GM19395 (cell line): ENCODE measurements at regions not wholly inside any gene's neighbourhood (a gene's known extent, or its start where the extent isn't known, plus 50 kb on each side); places are given as distances from the start of the nearest gene placed in this dataset.

ENCODE experiments used
- ATAC-seq: cut with Tn5 transposase; IDR thresholded peaks from one replicate; pipeline ENCODE4 v1.9.1; 2021; ENCODE audit warnings: mild to moderate bottlenecking, moderate library complexity; ENCODE audit not compliant: unreplicated experiment

DNA sequence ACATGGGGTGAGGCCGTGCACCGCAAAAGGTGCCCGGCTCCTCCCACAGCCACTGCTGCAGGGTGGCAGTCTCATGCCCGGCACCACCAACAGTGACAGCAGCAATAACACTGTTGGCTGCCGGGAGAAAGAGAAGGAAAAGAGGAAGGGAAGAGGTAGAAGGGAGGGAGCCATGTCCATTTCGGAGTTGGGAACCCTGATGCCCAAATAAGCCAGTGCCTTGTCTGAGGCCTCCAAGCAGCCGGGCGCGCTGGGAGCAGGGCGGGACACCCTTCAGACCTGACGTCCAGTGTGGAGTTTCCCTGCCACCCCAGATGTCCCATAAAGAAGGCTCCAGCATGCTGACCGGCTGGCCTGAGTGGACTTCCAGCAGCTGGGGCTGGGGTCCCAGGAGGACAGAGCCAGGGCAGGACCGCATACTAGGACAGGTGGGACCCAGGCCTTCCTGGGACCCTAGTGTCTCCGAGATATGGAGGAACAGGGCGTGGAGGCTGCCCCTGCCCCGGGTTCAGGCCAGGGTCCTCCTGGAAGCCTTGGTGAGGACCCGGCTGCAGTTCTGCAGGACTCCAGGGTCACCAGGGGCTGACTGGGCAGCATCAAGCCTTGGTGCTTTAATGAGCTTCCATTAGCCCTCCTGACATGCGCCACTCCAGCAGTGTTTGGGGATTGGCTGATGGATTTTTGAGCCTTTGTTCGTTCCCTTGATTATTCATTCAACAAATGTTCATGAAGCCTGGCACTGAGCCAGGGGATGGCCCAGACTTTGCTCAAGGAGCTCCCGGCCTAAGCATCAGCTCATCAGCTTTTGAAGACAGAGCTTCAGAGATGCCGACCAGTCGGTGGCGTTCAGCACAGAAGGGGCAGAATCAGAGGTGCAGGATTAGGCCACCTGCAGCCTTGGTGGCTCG, 223.6 kb upstream of the CIBAR2 start:
- no peak for ATAC-seq

DNA sequence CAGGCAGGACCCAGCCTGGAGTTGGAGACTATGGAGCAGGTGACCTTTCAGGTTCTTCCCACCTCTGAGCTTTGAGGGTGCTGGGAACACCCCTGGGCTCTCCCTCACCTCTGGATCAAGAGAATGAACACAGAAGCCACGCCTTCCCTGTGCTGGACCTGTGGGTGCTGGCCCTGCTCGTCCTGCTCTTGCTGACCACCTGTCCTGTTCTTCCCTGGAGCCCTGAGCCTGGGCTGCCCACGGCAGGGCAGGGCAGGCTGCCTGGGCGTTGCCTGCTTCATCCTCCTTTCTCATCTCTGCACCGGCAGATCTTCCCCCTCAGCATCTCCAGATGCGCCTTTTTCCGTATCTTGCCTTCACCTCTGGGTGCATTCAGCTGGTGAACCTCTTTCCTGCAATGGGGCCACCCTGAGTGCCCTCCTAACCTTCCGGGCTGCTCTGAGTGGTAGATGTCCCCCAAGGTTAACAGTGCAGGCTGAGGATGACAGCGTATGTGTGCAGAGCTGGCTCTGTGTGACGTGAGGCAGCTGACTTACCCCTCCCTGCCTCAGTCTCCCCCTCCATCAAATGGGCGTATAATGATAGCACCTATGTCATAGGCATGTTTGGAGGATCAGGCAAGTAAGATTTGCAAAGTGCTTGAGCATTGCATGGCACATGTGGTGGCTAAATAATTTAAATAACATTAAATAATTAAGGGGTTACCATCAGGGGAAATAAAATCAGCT, 225.8 kb upstream of the CIBAR2 start:
- ATAC-seq: no peak

DNA sequence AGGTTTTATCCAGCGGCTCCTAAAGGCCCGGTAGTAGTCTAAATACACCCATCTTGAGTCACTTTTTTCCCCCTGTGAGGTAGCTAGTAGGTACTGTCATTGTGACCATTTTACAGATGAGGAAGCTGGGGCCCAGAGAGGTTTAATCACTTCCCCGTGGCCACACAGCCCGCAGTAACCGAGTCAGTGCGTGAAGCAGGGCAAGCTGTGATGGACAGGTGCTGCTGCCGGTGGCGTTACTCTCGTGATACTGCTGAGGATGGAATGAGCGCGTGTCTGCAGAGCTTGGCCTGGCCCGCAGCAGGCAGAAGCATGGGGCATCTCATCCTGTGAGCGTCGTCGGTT, 226.3 kb upstream of the CIBAR2 start:
- no peak for ATAC-seq

DNA sequence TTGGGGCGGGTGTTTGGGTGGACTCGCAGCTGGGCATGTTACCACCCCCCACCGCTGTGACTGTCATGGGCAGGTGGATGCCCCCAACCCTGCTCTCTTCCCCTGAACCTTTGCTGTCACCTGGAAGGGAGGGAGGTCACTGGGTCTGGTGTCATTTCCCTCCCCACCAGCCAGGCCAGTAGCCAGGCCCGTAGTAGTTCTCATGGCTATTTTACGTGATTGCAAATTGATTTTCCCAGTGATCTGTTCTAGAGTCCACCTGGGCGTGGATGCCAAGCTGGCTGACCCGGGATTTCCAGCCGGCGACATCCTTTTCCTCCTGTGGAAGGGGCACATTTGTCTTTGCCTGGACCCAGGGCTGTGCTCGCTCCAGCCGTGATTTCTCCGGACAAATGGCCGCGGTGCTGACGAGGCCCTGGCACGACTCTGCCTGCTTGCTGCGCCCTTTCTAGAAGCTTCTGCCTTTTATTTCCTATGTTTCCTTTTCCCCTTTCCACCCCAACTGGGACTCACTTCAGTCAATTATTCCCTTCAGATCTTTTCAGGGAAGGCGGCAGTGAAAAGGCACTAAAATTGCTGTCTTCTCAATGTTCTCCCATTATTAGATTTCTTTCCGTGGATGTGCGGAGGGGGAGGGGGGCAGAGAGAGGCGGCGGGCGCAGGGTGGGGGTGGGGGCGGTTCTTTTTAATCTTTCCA, 226.9 kb upstream of the CIBAR2 start:
- ATAC-seq: no peak

DNA sequence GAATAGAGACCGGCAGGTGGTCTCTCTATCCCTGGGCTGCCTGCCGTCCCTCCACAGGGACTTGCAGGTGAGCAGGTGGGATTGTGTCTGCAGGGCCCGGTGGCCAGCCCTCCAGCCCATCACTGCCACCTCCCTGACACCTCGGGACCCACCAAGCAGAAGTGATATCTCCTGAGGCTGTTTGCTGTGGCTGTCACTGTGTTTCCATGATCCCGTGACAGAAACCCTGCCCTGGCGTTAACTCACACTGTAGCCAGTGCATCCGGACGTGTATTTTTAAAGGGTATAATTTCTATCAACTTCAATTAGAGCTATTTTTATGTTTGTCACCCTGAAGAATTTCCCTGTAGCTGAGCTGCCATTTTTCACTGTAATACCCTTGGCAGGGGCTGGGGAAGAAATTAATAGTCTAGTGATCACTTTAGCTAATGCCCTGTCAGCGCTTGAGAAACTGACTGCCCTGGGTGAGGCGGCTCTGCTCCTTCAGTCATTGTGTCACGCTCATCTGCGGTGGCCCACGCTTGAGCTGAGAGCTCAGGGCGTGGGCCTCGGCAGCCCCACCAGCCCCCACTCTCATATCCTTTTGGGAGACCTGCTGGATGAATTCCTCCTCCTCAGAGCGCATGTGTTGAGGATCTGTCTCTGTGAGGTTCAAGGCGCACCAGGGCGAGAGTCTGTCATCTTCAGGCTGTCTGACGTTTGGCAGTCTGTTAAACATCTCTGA, 229.9 kb upstream of the CIBAR2 start:
- ATAC-seq: no peak

DNA sequence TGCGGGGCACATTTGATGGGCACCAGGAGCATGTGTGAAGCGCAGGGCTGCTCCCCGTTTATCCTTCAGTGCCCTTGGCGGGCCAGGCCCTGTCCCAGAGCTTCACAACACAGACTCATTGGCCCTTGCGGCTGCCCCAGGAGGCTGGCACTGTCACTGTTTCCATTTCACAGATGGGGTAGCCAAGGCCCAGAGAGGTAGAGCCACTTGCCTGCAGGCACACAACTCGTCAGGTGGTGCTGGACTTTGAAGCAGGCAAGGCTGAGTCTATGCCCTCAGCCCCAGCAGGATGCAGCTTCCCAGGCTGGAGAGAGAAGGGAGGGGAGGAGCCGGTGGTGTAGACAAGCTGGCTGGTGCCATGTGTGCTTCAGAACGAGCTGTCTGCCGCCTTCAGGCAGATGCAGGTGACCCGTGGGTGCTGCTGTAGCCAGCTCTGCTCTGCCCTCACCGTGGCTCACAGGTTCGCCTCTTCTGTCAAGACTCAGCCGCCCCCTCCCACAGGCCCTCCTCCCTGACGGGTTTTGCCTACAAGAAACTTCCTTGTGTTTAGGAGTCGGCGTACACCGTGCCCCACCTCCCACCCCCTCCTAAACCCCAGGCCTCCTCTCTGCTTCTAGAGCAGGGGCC, 232.3 kb upstream of the CIBAR2 start:
- no peak for ATAC-seq

DNA sequence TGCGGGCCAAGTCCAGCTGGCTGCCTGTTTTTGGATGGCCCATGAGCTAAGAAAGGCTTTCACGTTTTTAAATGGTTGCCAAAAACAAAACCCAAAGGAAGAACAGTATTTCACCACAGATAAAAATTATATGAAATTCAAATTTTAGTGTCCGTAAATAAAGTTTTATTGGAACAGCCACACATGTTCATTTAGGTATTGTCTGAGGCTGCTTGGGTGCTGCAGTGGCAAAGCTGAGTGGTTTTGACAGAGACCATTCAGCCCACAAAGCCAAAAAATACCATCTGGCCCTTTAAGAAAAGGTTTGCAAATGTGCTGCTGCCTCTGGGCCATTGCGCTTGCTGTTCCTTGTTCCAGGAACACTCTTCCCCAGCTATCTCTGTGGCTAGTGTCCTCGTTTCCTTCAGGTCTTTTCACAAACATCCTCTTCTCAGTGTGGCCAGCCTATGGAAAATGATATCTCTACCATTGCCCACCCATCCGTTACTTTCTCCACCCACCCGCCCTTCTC, 232.9 kb upstream of the CIBAR2 start:
- ATAC-seq: no peak

DNA sequence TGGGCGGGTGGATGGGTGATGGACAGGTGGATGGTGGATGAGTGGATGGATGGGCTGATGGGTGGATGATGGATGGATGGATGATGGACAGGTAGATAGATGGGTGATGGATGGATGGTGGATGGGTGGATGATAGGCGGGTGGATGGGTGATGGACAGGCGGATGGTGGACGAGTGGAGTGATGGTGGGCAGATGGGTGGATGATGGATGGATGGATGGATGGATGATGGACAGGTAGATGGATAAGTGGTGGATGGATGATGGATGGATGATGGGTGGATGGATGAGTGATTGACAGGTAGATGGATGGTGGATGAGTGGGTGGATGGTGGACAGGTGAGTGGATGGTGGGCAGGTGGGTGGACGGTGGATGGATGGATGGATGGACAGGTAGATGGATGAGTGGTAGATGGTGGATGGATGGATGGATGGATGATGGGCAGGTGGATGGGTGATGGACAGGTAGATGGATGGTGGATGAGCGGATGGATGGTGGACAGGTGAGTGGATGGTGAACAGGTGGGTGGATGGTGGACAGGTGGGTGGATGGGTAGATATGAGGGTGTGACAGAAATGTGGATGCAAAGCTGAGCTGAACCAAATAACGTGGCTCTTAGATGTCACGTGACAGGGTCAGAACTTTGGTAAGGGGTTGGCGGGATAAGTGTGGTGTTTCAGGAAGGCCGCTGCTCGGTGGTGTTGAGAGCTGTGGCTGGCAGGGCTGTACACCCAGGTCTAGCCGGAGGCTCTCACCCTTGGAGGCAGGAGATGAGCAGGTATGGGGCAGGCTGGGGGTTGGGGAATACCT, 234.3 kb upstream of the CIBAR2 start:
- ATAC-seq: no peak

DNA sequence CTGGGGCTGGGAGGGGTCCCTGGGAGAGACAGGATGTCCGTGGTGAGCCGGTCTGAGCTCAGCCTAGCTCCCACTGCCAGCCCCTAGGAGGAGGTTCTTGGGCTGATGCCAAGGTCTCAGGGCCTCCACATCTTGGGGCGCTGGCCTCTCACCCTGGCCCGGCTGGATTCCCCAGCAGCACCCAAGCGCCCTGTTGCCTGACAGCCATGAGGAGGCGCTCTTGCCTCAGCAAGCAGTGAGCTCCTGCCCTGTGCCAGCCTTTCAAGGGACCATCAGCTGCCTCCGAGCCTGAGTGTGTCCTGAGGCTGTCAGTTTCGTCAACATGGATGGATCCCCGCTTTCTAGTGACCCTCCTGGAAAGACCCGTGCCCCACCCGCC, 234.9 kb upstream of the CIBAR2 start:
- no peak for ATAC-seq

DNA sequence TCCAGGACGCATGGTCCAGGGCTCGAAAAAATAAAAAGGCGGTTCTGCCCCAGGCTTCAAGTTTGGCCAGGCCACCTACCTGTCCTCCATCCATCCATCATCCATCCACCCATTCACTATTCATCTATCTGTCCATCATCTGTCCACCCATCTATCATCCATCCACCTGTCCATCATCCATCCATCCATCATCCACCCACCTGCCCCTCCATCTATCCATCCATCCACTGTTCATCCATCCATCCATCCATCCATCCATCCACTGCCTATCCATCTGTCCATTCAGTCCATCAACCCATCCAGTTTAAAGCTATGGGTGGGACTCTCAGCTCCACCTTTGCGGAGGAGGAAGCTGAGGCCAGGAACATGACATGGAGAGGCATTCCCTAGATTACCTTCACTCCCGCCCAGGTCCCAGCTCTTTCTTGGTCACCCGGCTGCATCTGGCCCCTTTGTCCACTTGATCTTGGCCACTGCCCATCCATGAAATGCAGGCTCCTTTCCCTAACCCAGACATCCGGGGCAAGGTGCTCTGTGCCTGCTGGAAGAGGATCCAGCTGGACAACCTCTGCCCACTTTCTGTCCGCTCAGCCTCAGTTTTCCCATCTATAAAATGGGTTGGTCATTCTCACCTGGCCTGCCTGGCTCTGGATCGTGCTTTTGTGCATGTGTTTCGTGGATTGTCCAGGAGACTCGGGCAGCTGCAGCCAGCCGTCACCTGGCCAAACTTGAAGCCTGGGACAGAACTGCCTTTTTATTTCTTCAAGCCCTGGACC, 236.0 kb upstream of the CIBAR2 start:
- no peak for ATAC-seq

DNA sequence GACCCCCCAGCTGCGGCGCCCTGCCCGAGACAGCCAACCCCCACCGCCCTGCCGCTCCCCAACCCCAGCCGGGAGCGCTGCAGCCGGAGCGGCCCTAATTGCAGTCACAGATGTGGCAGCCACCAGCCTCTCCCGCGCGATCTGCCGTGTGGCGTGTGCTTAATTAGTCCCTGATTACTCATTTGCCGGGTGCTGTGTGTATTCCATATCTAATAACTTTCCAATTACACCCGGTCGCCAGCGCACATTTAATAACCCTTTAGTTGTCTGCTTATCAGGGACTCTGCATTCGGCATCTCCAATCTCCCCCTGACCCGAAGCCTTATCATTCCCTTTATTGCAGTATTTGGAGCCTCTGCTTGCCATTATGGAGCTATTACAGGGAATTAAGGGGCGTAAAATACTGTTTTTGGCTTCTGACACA, 236.7 kb upstream of the CIBAR2 start:
- no peak for ATAC-seq

DNA sequence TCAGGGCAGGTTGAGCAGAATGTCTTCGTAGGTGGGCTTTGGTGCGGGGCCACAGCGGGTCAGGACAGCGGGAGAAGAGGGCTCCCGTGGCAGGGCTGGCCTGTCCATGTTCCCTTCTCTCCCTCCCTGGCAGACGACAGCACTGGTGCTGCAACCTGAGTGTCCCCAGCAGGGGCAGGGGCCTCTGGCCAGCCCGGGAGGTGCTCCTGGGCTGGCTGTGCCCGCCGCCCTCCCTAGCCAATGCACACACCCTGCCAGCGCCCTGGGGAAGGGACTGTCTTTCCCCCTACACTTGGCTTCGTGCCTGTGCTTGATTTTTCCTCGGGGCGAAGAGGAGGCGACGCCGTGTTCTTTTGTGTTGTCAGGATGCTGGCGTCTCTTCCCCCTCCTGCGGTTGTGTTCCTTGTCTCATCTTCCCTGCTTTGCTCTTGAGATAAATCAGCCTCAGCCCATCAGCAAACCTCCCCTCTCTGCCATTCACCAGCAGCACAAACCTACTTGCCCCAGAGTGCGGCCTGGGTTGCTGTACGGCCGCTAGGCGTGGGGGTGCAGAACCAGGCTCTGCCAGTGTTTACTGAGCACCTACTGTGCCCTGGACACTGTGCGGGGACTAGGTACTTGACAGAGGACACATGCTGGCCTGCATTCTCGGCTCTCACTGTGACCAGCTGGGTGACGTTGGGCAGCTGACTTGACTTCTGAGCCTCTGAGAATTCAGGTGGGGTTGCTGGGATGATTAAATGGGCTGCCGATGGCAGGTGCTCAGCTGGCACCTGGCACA, 237.3 kb upstream of the CIBAR2 start:
- no peak for ATAC-seq

DNA sequence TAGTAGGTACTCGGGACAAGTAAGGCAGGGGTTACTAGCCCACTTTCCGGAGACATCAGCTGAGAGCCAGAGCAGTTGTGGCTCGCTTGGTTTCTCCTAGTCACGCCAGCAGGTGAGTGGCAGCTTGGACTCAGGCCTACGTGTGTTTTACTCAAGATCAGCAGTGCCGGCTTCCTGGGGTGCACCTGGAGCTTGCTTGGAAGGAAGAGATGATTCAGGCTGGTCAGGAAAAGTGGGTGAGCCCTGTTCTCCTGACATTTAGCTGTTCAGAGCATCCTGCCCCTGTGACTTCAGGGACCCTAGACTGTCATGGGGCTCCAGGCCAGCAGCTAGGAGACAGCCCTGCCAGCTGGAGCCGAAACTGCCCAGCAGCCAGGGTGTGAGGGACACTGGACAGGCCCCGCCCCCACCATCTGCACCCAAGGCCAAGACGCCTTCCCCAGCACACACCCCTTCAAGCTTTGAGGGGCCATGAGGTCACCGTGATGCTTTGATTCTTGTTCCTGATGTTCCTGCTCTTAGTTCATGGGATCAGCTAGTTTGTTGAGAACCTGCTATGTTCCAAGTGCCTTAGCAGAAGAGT, 238.0 kb upstream of the CIBAR2 start:
- no peak for ATAC-seq

DNA sequence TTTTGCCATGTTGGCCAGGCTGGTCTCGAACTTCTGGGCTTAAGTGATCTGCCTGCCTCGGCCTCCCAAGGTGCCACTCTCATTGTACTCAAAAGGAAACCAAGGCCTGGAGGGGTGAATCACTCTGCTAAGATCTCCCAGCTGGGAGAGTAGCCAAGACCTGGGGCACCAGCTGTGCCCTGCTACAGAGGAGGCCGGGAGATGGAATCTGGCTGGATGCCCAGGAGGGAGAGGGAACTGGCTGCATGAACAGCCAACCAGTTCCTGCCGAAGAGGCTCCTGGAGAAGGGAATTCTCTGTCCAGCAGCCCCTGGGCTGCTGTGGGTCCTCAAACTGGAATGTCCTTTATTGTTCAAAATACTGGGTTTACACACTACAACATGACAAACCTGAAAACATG, 238.7 kb upstream of the CIBAR2 start:
- ATAC-seq: no peak

DNA sequence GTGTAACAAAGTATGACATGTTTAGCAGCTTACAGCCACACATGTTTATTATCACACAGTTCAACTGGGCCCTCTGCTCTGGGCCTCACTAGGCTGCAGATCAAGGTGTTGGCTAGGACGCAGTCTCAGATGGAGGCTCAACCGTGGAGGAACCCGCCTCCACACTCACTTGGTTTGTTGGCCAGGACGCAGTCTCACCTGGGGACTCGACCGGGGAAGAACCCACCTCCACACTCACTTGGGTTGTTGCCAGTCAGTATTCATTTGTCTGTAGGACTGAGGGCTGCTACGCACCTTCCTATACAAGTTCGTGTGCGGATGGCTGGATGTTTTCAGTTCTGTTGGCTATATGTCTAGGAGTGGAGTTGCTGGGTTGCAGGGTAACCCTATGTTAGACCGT, 240.7 kb upstream of the CIBAR2 start:
- ATAC-seq: no peak

DNA sequence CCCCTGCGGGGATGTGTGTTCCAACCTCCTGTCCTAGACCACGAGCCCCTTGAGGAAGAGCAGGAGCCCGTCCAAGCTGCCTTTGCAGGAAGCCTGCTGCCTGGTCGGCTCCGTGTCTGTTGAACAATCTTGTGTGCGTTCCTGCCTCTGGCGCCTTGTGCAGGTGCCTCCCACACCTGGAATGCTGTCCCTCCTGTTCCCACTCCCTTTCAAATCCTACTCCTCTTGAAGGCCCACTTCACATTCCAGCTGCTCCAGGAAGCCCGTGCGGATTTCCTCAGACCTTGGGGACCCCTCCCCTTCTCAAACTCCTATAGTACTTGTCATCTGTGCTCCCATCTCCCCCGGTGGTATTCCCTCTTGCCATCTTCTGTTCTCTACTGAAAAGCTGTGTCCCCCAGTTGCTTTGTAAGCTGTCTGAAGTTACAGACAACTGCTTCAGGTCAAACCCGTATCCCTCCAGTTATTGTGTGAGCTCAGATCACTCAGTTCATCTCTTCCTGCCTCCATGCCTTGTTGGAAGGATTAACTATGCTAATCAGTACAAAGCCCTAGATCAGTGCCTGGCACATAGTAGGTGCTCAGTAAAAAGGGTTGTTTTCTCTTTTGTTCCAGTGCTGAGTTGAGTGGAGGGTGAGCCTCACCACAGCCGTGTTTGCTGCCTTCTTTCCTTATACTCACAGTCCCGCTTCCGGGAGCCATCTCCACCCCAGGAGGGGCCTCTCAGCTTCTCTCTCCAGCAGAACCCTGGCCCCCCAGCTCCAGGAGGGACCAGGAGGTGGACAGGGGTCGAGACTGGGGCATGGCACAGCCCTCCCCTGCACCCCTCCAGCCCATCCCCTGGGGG, 241.8 kb upstream of the CIBAR2 start:
- ATAC-seq: no peak
